Parathyroid adenoma (tissue), 2 donors: ENCODE measurements at regions not wholly inside any gene's neighbourhood (a gene's known extent, or its start where the extent isn't known, plus 50 kb on each side); places are given as distances from the start of the nearest gene placed in this dataset.
"Not testable (repeated sequence)": the region's sequence is repeated elsewhere in the genome, so short reads cannot be mapped to it uniquely, and the experiment has no call there.

ENCODE experiments used
- H2AFZ ChIP-seq: fragments of 300-600 bp; sonication (generic); one replicate; pipeline ENCODE4 v1.7.0; 2017; ENCODE audit warnings: antibody characterized with exemption, mild to moderate bottlenecking
- H3K27ac ChIP-seq: fragments of 300-600 bp; sonication (generic); one replicate; pipeline ENCODE4 v1.7.0; 2017
- H3K27me3 ChIP-seq: fragments of 300-600 bp; sonication (generic); one replicate; pipeline ENCODE4 v1.7.0; 2017; ENCODE audit warnings: low read length; ENCODE audit not compliant: control insufficient read depth, insufficient read depth
- H3K36me3 ChIP-seq: fragments of 300-600 bp; sonication (generic); one replicate; pipeline ENCODE4 v1.7.0; 2017; ENCODE audit warnings: low read length; ENCODE audit not compliant: control insufficient read depth, insufficient read depth
- H3K4me1 ChIP-seq: fragments of 300-600 bp; sonication (generic); one replicate; pipeline ENCODE4 v1.7.0; 2017; ENCODE audit warnings: control low read depth
- H3K4me2 ChIP-seq: fragments of 300-600 bp; sonication (generic); one replicate; pipeline ENCODE4 v1.7.0; 2017; ENCODE audit warnings: low read length
- H3K4me3 ChIP-seq: fragments of 300-600 bp; sonication (generic); one replicate; pipeline ENCODE4 v1.7.0; 2017; ENCODE audit warnings: low read depth, low read length
- H3K79me2 ChIP-seq: fragments of 300-600 bp; sonication (generic); one replicate; pipeline ENCODE4 v1.7.0; 2017; ENCODE audit warnings: control low read depth
- H3K9ac ChIP-seq: fragments of 300-600 bp; sonication (generic); one replicate; pipeline ENCODE4 v1.7.0; 2017; ENCODE audit warnings: mild to moderate bottlenecking
- H3K9me3 ChIP-seq: fragments of 300-600 bp; sonication (generic); one replicate; pipeline ENCODE4 v1.7.0; 2017; ENCODE audit warnings: low read length; ENCODE audit not compliant: control insufficient read depth
- CTCF ChIP-seq: fragments of 300-600 bp; sonication (generic); IDR thresholded peaks from one replicate; pipeline ENCODE4 v1.7.0; 2017; ENCODE audit warnings: antibody characterized with exemption, mild to moderate bottlenecking
- donor health status: primary hyperparathyroidism.

DNA sequence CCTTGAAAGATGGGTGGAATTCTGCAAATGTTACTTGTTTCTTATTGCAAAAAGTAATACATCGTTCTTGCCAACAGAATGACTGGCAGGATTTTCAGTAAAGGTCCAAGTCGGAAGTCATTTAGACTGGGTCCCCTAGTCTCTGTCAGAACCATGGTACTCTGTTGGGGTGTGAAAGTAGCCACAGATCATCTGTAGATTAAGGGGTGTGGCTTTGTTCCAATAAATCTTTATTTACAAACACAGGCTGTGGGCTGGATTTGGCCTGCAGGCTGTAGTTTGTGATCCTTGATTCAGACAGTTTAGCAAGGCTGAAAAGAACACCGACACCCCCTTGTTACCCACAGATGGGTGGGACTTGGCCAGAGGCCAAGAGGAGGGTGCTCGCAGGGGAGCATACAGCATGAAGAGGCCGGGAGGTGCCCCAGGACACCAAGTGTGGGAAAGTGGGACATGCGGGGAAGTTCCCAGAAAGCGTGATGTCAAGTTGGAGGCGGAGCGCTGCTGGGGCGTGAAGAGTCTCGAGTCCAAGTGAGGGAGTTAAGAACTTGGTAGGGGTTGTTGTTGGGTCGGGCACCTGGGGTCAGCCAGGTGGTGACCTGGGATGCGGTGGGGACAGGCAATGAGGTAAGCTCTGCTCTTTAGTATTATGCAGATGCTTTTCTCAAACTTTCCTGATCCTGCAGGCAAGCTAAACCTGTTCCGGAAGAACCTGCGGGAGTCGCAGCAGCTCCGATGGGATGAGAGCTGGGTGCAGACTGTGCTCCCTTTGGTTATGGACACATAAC lies 175.7 kb downstream of the ADRA2C start:
- H3K4me2 ChIP-seq, H3K79me2 ChIP-seq, H2AFZ ChIP-seq, H3K9me3 ChIP-seq, H3K27ac ChIP-seq, H3K27me3 ChIP-seq, H3K36me3 ChIP-seq, H3K4me1 ChIP-seq, H3K9ac ChIP-seq, H3K4me3 ChIP-seq: not testable (repeated sequence)

DNA sequence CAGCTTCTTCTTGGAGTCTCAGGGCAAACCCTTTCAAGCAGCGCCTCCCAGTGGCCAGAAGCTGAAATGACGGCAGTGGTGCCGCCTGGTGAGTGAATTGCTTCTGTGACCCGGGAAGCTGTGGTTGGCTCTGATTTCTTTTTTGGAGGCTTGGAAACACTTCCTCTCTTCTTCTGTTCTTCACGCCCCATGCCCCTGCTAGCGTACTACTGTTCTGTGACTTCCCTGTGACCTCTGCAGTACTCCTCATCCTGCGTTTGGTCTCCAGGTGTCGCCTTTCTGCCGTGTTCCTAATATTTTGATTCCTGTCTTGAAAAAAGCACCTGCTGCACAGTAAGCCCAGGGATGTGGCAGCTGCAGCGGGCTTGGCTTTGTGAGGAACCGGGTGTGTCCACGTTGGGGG lies 176.4 kb downstream of the ADRA2C start:
- peak; percentile 46 for TF ChIP-seq CTCF
- not testable (repeated sequence) for H3K9me3 ChIP-seq, H3K4me2 ChIP-seq, H3K79me2 ChIP-seq, H3K36me3 ChIP-seq, H3K9ac ChIP-seq, H2AFZ ChIP-seq, H3K4me3 ChIP-seq, H3K4me1 ChIP-seq, H3K27me3 ChIP-seq, H3K27ac ChIP-seq

- not testable (repeated sequence) for H3K27me3 ChIP-seq, H2AFZ ChIP-seq, H3K9ac ChIP-seq, H3K4me1 ChIP-seq, H3K4me2 ChIP-seq, H3K27ac ChIP-seq, H3K4me3 ChIP-seq, H3K36me3 ChIP-seq, H3K9me3 ChIP-seq, H3K79me2 ChIP-seq
Measured at GRCh38 chr4:3943051-3943450, 176.9 kb downstream of the ADRA2C start.

DNA sequence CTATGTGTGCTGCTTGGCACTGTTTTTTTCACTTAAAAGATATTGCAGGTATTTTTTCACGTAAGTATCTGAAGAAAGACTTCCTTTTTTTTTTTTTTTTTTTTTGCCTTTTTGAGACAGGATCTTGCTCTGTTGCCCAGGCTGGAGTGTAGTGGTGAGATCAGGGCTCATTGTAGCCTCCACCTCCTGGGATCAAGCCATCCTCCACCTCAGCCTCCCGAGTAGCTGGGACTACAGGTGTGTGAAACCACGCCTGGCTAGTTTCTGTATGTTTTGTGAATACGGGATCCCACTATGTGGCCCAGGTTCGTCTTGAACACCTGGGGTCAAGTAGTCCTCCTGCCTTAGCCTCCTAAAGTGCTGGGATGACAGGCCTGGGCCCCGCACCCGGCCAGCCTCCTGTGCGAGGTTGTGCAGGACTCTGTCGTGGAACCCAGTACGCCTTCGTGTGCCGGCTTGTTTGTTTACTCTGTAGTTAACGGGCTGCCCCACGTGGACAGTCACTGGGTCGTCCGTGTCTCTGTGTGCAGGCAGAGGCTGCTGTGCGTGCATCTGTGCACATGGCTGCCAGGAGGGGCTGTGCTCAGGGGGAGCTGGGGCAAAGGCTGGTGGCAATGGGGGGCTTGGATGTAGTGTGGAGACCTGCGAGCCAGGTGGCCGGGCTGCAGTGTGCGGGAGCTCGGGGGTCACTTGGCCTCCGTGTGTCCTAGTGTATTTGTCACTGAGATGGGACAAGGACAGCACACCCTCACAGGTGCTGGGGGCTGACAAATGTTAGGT lies 179.5 kb downstream of the ADRA2C start:
- Histone ChIP-seq H3K27me3 (no peaks in the 10 kb centered on the region), H3K4me2 (no peak overlapping the region), H3K9ac (no peak overlapping the region), H3K4me1 (no peaks in the 10 kb centered on the region), H3K79me2 (no peaks in the 10 kb centered on the region), H2AFZ (no peak overlapping the region), H3K4me3 (no peak overlapping the region), H3K27ac (no peak overlapping the region), H3K36me3 (no peaks in the 10 kb centered on the region), H3K9me3 (no peaks in the 10 kb centered on the region)
- TF ChIP-seq CTCF = no peak

- not testable (repeated sequence) for H3K4me2 ChIP-seq, H3K9ac ChIP-seq, H3K9me3 ChIP-seq, H3K79me2 ChIP-seq, H2AFZ ChIP-seq, H3K4me3 ChIP-seq, H3K27ac ChIP-seq, H3K27me3 ChIP-seq, H3K36me3 ChIP-seq, H3K4me1 ChIP-seq
Measured at GRCh38 chr4:3946553-3946952, 180.4 kb downstream of the ADRA2C start.

GRCh38 chr4:3947761-3948160 lies 181.6 kb downstream of the ADRA2C start:
- H3K27me3 ChIP-seq, H2AFZ ChIP-seq, H3K4me3 ChIP-seq, H3K9me3 ChIP-seq, H3K27ac ChIP-seq, H3K4me1 ChIP-seq, H3K36me3 ChIP-seq, H3K9ac ChIP-seq, H3K79me2 ChIP-seq, H3K4me2 ChIP-seq: not testable (repeated sequence)

GRCh38 chr4:3948210-3948609 lies 182.0 kb downstream of the ADRA2C start:
- H2AFZ ChIP-seq, H3K4me2 ChIP-seq, H3K27me3 ChIP-seq, H3K79me2 ChIP-seq, H3K27ac ChIP-seq, H3K4me1 ChIP-seq, H3K4me3 ChIP-seq, H3K9ac ChIP-seq, H3K36me3 ChIP-seq, H3K9me3 ChIP-seq: not testable (repeated sequence)

GRCh38 chr4:3949916-3950315 lies 183.7 kb downstream of the ADRA2C start:
- H3K9me3 ChIP-seq, H3K27me3 ChIP-seq, H3K4me1 ChIP-seq, H3K9ac ChIP-seq, H3K4me2 ChIP-seq, H2AFZ ChIP-seq, H3K27ac ChIP-seq, H3K79me2 ChIP-seq, H3K36me3 ChIP-seq, H3K4me3 ChIP-seq: not testable (repeated sequence)

- H2AFZ ChIP-seq, H3K4me2 ChIP-seq, H3K4me1 ChIP-seq, H3K36me3 ChIP-seq, H3K9me3 ChIP-seq, H3K4me3 ChIP-seq, H3K27ac ChIP-seq, H3K27me3 ChIP-seq, H3K9ac ChIP-seq, H3K79me2 ChIP-seq: not testable (repeated sequence)
Measured at GRCh38 chr4:3952443-3953139, 186.4 kb downstream of the ADRA2C start.
